Right ventricle myocardium superior (tissue), 1 donor: ENCODE measurements at regions not wholly inside any gene's neighbourhood (a gene's known extent, or its start where the extent isn't known, plus 50 kb on each side); places are given as distances from the start of the nearest gene placed in this dataset.

Source experiments
- ATAC-seq: fragments of 200-7000 bp; cut with Tn5 transposase; one replicate; pipeline ENCODE4 v1.9.1; 2020; ENCODE audit warnings: mild to moderate bottlenecking; ENCODE audit not compliant: poor library complexity
- DNase-seq: peaks from one replicate; pipeline ENCODE4 v3.0.0-alpha.2; 2020
- intact Hi-C: fragments of 100-400 bp; cut with DNase I; formaldehyde crosslinking; loops from one replicate; pipeline ENCODE4 v1.11.2; 2022
- donor health status: DM: no; HTN: yes; CAD: no; lungs with severe emphysema.

DNA sequence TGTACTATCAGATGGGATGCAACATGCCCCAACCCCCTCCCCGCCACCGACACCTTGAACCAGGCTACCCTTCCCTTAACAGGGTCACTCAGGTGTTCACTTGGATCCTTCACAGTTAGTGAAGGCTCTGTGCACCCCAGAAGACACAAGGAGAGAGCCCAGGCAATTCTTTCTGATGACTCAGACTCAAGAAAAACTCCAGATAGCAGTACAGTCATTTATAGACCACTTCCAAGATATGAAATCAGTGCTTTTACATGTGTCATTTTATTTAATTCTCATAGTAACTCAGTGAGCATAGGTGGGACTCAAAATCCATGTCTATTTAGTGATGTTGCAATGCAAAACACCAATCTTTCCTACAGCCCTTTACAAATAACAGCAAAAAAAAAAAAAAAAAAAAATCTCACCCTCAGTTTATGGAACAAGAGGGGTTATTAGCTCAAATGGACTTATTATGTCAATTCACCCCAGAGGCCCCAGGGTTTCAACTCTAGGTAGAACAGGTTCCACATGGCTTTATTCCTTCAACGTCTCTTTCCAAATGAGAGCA is 71.9 kb downstream of the FOXD1 start:
- intact Hi-C loops, result no loop called here
- no peak for DNase-seq
- no peak for ATAC-seq

DNA sequence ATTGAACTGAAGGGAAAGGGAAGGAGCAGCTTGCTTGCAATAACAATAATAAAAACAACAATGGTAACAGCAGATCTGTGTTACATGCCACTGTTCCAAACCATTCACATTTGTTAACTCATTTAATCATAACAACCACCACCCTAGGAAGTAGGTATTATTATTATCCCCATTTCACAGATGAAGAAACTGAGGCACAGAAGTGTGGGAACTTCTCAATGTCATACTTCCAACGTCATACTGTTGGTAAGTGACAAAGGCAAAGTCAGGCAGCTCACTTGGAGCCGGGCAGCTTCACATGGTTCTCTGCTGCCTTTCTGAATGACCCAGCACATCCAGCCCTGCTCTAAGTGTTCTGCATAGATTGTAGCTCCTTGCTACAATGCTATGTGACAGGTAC is 72.6 kb downstream of the FOXD1 start:
- no peak for ATAC-seq
- no peak for DNase-seq
- intact Hi-C loops, result no loop called here

DNA sequence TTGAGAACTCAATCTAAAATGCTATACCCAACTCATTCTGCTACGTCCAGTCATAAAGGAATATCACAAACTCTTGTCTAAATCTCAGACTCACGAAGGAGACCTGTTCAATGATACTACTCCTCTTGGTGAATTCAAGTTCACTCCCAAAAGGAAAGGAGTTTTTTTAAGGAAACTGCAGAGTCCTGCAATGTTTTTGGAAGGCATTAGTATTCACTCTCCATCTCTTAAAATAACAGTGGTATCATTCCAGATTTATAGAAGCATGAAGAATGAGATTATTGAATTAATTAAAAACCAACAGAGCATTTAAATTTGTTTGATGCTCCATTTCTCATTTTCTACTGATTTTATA is 73.4 kb downstream of the FOXD1 start:
- DNase-seq, result no peak
- no peak for ATAC-seq
- intact Hi-C loops, result no loop called here

DNA sequence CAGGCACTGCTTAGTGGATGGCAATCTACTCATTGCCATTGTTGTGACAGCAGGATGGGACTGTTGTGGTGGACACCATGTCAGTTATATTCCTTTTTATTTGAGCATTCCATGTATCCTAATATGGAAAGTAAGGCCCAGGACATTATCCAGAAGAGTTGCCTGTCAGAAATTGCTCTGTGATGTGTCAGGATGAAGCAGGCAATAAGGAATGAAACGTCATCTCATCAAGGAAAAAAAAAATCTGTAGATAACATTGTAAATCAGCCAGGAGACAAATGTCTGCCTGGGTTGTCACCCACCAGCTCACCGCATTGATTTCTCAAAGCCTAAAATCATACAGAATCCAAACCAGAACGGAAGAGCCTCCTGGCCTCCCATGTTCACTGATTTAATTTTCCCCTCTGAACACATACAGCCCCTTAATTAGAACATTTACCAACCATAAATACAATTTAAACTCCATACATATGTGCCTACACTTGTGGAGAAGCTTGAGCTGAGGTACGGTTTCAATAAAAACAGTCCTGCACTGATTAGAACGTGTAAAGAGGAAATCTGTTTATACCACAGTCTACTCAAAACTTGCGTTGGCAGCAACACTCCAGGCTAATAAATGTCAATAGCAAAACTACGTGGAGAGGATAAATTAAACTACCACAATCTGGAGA is 73.9 kb downstream of the FOXD1 start:
- ATAC-seq (no peak), DNase-seq (no peak)
- intact Hi-C loops, result no loop called here

DNA sequence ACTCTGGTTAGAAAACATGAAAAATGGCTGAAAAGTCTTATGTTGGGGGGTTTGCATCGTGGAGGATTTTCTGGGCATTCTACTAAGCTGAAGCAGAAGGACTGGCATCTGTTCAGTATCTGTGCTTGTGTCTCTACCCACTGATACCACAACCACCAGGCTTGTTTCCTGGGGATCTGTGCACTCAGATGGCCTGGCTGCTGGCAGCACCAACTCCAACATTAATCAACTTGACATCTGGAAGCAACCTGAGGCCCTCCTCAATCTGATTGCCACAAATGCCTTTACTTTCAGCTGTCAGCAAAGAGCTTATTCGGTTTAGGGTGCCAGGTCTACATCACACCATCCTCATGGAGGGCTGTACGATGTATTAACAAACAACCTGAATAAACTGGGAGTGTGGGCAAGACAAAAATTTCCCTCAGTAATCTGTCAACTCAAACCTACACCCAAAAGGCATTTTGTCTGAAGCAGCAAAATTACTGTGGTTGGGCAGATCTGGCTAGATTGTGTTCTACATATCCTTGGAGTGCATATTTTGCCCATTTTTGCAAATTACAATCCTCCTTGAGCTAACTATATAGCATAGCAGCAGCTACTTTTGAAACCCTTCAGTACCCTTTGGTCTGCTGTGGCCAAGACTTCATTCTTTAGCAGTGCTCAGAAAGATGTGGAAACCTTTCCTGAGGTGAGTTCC is 74.6 kb downstream of the FOXD1 start:
- DNase-seq, result no peak
- ATAC-seq, result no peak
- intact Hi-C loops, result no loop called here

DNA sequence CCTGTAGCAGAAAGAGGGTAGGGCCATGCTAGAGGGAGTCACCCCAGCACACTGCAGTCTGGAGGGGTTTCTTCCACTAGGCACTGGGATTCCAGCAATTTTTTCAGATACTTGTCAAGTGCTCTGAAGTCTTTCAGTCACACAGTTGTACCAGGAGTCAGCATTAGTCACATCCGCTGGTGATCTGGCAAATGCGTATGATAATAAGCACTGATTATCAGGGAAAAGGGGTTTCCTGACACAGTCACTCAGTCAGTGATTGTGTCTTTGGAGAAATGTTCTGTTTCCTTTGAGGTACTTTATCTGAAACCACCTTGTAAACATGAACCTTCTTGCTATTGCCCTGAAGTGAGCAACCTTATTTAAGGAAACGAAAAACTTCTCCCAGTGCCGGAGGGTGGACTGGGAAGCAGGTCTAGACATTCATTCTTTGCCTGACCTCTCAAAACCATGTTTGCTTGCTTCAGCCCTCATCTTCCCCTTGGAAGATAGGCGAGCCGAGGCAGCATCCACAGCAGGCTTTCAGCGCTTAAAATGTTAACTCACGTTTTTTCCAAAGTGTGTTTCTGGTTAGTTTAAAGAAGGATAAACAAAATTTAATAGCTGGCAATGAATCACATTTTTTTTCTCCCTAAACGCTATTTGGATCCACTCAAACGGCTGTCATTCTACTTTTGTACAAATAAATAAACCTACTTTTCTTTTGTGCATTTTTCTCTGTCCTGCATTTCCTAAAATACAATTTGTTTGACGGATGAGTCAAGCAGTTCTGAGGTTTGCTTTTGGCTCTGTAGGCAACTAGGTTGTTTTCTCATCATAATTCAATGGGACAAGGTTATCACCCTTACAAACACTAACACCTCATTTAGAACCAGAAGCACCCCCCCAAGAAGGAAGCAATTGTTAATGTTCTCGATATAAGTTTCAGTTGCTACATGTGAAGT is 77.7 kb downstream of the FOXD1 start:
- no peak for DNase-seq
- intact Hi-C loops, result no loop called here
- ATAC-seq, result no peak

DNA sequence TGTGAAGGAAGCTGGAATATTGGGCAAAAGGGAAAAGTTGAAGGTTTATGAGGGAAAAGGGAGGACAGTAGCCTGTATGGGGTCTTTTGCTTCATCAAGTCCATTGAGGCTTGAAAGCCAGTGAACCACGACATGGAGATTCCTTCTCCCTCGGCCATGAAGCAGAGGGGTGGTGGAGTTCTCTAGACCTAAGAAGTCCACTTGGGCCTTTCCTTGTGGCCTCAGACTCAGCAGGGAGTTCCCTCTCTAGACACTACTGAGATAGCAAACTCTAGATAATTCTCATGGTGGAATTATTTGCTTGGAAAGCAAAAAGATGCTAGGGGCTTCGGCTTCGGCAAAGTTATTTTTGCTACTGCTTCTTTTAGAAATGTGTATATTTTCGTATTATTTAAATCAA is 78.5 kb downstream of the FOXD1 start:
- no peak for DNase-seq
- no peak for ATAC-seq
- intact Hi-C loops, result no loop called here

DNA sequence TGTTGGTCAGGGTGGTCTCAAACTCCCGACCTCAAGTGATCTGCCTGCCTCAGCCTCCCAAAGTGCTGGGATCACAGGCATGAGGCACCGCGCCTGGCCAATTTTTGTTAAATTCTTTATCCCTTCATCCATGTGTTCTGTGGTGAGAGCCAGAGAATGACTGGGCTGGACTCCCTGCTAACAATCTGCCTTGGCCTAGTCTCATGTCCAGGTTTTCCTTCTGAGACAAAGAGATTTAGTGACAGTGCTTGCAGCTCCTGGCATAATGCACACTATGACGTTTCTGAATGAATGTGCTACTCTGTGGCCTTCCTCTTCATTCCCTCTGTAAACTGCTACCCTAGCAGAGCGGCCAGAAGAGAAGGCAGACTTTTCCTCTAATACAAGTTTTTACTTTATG is 79.3 kb downstream of the FOXD1 start:
- intact Hi-C loops, result no loop called here
- ATAC-seq (no peak), DNase-seq (no peak)

DNA sequence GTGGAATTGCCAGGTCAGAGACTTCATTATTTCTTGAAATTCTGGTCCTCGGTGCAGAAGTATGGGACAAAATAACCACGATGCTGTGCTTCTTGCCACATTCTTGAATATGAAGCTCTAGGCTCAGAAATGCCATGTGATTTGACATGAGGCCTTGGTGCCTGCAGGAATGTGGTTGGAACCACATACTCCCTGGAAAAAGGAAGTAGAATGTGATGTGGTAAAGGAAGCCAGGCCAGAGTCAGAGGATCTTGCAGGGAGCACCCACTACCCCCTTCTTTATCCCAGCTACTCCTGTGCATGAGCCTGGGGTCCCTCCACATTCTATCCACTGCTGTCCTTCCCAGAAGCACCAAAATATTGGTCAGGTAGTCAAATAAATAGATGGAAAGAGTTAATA is 80.9 kb downstream of the FOXD1 start:
- intact Hi-C loops, result no loop called here
- no peak for DNase-seq
- ATAC-seq, result no peak

DNA sequence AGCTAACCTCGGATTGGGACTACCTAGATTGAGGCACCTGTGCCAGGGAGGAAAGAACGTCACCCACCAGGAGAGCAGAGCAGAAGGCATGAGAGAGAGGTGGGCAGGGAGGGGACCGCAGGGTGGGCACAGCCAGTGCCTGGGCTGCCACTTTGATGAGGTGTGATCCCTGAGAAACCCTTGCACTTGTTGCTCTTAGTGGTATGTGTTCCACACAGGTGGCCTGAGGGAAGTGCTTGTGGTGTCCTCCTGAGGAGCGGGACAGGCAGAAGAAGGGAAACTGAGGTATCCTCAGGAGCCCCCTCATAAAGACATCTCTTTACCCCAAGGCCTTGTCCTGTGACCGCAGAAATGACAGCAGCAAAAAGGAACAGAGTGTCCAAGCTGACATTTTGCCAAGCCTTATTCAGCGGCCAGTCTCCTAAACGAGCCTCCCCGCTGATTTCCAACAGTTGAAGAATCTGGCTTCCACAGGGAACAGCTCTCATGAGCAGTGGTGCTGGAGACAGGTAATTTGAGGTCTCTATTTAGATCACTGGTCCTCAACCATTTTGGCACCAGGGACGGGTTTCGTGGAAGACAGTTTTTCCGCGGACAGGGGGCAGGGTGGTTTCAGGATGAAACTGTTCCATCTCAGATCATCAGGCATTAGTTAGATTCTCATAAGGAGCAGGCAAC is 82.4 kb downstream of the FOXD1 start:
- intact Hi-C loops, result no loop called here
- DNase-seq (no peak), ATAC-seq (no peak)

DNA sequence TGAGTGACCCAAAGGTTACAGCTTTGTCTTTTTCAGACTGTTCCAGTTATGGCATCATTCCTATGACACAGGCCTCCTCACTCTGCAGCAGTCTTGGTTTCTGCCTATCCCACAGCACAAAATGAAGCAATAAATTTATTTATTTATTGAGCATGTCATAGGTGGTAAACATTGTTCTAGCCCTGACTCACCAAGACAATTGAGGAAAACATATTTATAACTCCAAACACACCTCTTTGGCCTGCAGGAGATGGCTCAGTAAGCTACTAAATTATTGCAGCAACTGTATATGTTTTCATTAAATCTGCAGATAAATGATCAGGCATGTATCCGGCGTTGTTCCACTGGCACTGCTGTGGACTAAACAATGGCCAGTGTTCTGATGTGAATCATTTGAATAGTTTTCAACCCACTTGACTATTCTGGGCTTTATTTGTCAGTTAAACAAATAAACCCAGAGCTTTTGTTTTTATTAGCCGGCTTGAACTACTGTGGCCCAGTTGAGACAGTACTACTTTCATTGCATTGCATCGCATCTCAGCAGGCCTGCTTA is 83.2 kb downstream of the FOXD1 start:
- ATAC-seq (no peak), DNase-seq (no peak)
- intact Hi-C loops, result no loop called here

DNA sequence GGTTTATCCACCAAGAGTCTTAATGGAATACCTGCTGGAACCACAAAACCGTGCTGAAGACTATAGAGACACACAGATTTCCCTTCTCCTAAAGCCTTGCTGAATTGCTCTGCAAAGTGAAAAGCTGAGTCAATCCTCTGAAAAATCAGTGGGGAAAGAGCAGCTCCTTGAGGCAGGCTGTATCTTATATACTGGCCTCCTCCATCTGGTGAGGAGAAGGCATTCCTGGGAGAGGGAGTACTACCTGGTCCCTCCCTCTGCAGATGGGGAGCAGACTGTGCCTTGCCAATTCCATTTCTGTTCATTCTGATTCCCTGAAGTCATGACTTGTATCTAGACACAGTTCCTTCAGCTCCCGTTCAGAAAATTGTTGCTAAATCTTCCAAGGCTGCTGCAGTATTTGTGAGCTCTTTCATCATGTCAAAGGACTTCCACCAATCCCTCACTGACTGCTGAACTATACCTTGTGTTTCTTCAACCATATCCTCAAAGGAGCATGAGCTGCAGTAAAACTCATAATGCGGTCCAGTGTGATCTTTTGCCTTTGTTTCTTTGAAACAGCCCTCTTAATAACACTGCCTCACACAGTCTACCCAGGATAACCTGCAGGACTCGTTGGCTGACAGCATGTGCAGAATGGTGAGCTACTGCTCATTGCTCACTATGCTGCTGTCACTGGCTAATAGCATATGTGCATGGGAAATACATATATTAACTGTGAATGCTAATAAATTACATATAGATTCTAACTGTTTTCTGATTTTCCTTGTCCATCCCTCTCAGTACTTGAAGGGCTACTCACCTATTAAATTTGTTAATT is 84.5 kb downstream of the FOXD1 start:
- DNase-seq, result no peak
- no peak for ATAC-seq
- intact Hi-C loops, result no loop called here

DNA sequence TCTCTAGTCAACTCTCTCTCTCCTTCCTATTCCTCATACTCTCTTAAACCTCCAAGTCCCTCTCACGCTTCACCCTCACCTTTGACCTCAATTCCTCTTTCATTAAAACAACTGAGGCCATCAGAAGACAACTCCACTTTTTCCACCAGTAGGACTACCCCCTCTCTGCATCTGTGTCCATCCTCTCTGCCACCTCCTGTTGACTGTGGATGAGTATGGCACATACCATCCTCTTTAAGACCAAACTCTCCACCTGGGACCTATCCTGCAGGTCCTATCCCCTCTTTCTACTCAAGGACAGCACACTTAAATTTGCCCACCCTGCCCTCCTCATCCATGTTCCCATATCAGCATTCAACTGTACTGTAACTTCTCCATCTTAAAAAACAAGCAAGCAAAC is 89.2 kb downstream of the FOXD1 start:
- no peak for ATAC-seq
- intact Hi-C loops, result no loop called here
- DNase-seq, result no peak

DNA sequence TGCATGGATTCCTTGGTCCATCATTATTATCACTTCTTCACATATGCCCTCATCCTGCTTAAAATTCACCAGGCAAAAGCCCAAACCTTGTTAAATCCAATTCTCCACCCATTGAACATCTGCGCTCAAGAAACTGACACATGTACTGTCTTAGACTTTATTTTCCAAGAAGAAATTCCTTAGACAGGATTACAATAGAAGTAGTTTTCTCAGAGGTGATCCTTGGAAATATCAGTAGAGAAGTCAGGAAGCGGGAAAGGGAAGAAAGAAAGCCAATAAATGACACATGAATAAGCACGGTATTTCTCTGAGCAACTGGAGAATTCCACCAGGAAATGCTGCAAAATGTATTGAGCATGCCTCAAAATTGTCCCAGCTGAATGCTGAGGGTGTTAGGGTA is 90.2 kb downstream of the FOXD1 start:
- ATAC-seq (no peak), DNase-seq (no peak)
- intact Hi-C loops, result no loop called here

DNA sequence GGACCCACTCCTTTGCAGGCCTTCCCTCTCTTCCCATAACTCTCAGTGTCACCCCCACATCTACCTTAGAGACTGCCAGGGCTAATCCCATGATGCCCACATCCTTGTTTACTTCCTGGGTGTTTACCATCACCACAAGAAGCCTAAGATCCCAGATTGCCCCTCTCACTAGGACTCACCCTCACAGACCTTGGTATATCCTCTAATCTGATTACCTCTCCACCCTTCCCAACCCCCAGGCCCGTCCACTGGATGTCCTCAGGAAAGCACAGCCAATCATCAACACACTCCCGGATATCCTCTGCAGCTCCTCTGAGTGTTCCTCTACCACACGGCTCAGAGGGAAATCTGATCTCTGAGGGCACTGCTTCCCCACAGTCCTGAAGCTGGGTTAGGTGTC is 91.0 kb downstream of the FOXD1 start:
- DNase-seq (no peak), ATAC-seq (no peak)
- intact Hi-C loops, result no loop called here

DNA sequence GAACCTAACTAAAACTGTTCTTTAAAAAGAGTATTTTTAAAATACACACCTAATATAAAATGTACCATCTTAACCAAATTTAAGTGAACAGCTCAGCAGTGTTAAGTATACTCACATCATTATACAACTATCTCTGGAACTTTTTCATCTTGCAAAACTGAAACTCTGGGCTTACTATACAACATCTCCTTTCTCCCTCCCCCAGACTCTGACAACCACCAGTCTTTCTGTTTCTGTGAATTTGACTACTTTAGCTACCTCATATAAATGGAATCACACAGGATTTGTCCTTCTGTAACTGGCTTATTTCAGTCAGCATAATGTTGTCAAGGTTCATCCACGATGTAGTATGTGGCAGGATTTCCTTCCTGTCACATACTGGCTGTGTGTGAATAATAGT is 93.5 kb downstream of the FOXD1 start:
- ATAC-seq (no peak), DNase-seq (no peak)
- intact Hi-C loops, result no loop called here

DNA sequence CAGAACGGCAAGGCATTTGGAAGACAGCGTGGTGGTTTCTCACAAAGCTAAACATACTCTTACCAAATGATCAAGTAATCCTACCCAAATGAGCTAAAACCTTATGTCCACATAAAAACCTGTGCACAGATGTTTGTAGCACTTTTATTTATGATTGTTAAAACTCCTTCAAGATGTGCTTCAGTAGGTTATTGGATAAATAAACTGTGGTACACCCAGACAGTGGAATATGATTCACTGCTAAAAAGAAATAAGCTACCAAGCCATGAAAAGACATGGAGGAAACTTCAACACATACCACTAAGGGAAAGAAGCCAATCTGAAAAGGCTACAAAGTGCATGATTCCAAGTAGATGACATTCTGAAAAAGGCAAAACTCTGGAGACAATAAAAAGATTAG is 94.2 kb downstream of the FOXD1 start:
- DNase-seq, result no peak
- ATAC-seq, result no peak
- intact Hi-C loops, result no loop called here

DNA sequence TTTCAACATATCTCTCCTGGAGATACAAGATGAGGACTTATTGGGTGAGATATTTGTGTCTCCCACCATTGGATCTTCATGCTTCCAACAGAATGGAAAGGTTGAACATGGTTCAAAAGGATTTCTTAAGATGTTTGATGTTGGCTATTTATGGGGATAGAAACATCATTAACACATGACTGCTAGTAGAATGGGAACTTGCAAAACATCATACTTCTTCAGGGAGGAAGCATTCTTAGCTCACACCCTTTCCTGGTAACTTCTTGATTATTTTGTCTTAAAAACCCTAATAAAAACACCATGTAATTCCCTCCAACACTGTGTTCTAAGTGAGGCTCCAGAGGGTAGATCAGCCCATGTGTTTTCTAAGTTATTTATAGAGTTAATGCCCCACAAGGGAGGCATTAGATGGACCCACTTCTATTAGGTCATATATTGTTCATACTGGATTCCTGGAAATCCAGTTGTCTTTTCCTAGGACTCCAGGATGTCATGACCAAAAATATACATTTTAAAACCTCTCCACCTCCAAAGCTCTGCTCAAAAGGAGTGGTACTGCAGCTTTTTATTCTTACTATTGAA is 95.8 kb downstream of the FOXD1 start:
- intact Hi-C loops, result no loop called here
- DNase-seq (no peak), ATAC-seq (no peak)
